ENCODE measurements at regions not wholly inside any gene's neighbourhood (a gene's known extent, or its start where the extent isn't known, plus 50 kb on each side); places are given as distances from the start of the nearest gene placed in this dataset.

- TF ChIP-seq CTCF (conservative IDR thresholded peaks at IDR 0.05; ENCODE audit: low read depth, low read length) = no peak
- no peak for TF ChIP-seq EZH2 (IDR thresholded peaks at IDR 0.05; ENCODE audit: borderline replicate concordance, low read depth, low read length, poor library complexity, severe bottlenecking)
Observed at GRCh38 chr9:6105738-6106137, 90.3 kb upstream of the RANBP6 start.

All from A673 (cell line).